ENCODE measurements at regions not wholly inside any gene's neighbourhood (a gene's known extent, or its start where the extent isn't known, plus 50 kb on each side); places are given as distances from the start of the nearest gene placed in this dataset.

DNA sequence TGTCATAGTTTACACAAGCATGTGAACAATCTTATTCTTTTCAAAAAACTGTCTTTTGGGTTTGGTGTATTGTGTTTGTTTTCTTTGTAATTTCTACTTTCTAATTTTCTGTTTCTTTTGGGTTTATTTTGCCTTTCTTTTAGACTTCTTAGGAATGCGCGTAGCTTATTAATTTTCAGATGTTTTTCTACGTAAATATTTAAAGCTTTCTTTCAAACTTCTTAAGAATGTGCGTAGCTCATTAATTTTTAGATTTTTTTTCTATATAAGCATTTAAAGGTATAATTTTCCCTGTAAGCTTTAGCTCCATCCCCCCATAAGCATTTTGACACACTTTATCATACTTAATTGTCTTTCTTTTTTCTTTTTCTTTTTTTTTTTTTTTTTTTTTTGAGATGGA lies 55.2 kb downstream of the RAD54L2 start:
- no peak for TF ChIP-seq BHLHE40 (IDR thresholded peaks at IDR 0.05; ENCODE audit: borderline replicate concordance)
- no peak for TF ChIP-seq CTBP1 (IDR thresholded peaks at IDR 0.05; ENCODE audit: borderline replicate concordance)
- TF ChIP-seq HDGF (IDR thresholded peaks at IDR 0.05; ENCODE audit: borderline replicate concordance), result no peak
- TF ChIP-seq FOXA1 (IDR thresholded peaks at IDR 0.05), result no peak
- no peak for TF ChIP-seq ARNT (IDR thresholded peaks at IDR 0.05)
- TF ChIP-seq TARDBP (IDR thresholded peaks at IDR 0.05), result no peak
- TF ChIP-seq FOXK2 (IDR thresholded peaks at IDR 0.05), result no peak
- TF ChIP-seq SP1 (IDR thresholded peaks at IDR 0.05), result no peak
- no peak for TF ChIP-seq FOXM1 (IDR thresholded peaks at IDR 0.05; ENCODE audit: borderline replicate concordance)
- TF ChIP-seq, protein P1, sequence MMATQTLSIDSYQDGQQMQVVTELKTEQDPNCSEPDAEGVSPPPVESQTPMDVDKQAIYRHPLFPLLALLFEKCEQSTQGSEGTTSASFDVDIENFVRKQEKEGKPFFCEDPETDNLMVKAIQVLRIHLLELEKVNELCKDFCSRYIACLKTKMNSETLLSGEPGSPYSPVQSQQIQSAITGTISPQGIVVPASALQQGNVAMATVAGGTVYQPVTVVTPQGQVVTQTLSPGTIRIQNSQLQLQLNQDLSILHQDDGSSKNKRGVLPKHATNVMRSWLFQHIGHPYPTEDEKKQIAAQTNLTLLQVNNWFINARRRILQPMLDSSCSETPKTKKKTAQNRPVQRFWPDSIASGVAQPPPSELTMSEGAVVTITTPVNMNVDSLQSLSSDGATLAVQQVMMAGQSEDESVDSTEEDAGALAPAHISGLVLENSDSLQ (IDR thresholded peaks at IDR 0.05), result no peak
- no peak for TF ChIP-seq NFRKB (IDR thresholded peaks at IDR 0.05)
